Stimulated activated CD4-positive, alpha-beta T cell treated with anti-CD3 and anti-CD28 coated beads, Interleukin-12 subunit alpha, Interleukin-12 subunit beta, amount 100 ng/mL, for 48 hours (primary cell): ENCODE measurements at regions not wholly inside any gene's neighbourhood (a gene's known extent, or its start where the extent isn't known, plus 50 kb on each side); places are given as distances from the start of the nearest gene placed in this dataset.
A peak's percentile ranks its signal among the peaks of the same experiment; 100 is the strongest.
"Not testable (repeated sequence)": the region's sequence is repeated elsewhere in the genome, so short reads cannot be mapped to it uniquely, and the experiment has no call there.

ENCODE experiments used
- DNase-seq, 3 donors: peaks; one replicate each; pipeline ENCODE4 v3.0.0-alpha.2; 2020; ENCODE audit warnings: low read depth in 2 of 3, low spot score in 1 of 3

GRCh38 chr13:24992946-24993345, 103.0 kb upstream of the PABPC3 start:
- DNase-seq, result not testable (repeated sequence)

GRCh38 chr13:24995225-24995804, 100.6 kb upstream of the PABPC3 start:
- DNase-seq, result peak in 2 of 3 donors; percentile 40 to 71

- peak in 1 of 3 donors; percentile 27 for DNase-seq
These were observed 98.5 kb upstream of the PABPC3 start for GRCh38 chr13:24997367-24997967.

DNA sequence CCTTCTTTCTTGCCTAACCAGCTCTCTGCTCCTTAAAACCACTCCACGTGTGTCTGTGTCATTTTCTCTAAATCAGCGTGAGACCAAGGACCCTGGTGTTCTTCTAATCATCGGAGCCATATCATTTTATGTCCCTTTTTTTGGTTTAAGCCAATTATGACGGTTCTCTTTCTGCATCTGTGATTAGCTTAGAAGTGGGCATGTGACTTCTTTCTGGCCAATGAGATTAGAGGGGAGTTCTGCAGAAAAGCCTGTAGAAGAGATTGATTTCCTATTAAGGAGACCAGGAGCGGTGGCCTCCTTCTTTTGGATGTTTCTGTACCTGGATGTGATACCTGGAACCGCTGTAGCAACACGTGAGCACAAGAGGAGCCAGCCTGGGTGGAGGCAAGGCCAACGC, 97.5 kb upstream of the PABPC3 start:
- DNase-seq, result no peak

DNA sequence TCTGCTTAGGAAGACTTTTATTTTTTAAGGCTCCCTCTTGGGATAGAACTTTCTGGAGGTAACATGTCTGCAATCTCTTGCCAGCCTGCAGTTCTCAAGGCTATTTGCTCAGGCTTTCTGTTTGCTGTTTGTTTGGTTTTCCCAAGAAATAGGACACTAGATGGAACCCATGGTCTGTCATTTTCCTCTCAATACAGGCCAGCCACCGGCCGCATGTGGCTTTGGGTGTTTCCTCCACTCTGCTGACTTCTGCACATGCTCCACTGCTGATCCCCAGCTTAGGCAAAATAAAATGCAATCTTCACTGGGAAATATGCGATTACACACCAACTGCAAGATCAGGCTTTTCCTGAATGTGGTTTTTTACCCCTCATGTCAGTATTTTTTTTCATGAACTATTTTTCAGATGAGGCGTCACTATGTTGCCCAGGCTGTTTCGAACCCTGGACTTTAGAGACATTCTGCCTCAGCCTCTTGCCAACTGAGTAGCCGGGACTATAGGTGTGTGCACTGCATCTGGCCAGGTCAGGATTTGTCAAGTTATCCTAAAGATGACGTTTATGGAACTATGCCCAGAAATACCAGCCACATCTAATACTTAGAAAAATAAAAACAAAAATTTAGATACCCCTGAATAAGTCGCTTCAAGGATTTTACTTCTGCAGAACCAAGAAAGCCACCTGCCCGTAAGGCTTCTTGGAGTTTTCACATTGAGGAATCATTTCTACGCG, 94.3 kb upstream of the PABPC3 start:
- DNase-seq, result no peak

DNA sequence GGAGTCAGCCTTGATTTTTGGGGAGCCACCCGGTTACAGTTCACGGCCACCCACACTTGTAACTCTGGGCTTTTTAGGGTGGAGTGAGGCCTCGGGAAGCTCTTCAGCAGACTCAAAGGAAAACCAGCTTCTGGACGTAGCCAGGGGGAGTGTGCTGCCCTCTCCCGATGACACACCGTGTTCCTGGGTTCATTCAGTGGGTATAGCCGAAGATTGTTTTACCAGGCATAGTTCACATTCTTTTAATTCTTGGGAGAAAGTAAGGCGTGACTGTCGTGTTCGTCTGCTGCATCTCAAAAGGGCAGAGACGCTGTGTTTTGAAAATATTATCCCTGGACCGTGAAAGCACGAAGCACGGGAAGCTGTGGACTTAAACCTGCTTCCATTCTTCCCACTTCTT, 93.6 kb upstream of the PABPC3 start:
- not testable (repeated sequence) for DNase-seq

DNA sequence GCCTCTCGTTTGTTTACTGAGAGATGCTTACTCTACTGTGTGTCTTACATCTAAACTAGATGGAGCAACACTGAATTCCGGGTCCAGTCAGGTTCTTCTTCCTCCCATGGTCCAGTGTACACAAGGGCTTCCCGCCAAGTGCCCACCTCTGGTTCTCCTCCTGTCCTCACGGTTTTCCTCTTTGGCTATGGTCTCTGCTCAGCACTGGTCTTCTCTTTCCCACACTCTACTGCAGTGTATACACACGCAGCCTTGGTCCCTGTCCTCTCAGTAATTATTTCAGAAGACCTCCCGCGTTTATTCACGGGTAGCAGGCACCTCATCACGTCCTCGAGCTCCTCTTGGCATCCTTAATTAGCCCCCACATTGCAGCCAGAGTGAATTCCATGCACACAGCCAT, 91.4 kb upstream of the PABPC3 start:
- DNase-seq, result not testable (repeated sequence)

DNA sequence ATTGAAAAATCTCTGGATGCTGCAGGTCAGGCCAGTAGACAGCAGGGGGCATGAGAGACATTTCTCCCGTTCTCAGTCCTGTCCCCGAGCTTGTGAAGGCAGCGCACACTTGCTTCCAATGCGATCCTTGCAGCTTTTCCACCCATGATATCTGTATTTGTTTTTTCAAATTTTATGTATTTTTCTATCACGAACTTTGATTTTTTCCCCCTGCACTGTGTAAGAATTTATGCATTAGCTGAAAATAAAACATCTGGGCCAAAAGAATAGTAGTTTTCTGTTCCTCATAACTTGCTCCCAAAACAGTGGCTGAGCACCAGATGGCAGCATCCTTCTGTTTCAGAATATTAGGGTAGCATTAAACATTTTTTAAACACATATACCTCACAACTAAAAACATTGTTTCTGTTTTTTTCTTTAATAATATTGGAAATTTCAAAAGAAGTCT, 90.9 kb upstream of the PABPC3 start:
- DNase-seq, result not testable (repeated sequence)

DNA sequence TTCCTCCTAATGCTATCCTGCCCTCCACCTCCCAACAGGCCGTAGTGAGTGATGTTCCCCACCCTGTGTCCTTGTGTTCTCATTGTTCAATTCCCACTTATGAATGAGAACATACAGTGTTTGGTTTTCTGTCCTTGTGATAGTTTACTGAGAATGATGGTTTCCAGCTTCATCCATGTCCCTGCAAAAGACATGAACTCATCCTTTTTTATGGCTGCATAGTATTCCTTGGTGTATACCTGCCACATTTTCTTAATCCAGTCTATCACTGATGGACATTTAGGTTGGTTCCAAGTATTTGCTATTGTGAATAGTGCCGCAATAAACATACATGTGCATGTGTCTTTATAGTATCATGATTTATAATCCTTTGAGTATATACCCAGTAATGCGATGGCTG, 88.5 kb upstream of the PABPC3 start:
- DNase-seq, result not testable (repeated sequence)

- DNase-seq, result not testable (repeated sequence)
These were observed 81.5 kb upstream of the PABPC3 start for GRCh38 chr13:25014398-25014973.

DNA sequence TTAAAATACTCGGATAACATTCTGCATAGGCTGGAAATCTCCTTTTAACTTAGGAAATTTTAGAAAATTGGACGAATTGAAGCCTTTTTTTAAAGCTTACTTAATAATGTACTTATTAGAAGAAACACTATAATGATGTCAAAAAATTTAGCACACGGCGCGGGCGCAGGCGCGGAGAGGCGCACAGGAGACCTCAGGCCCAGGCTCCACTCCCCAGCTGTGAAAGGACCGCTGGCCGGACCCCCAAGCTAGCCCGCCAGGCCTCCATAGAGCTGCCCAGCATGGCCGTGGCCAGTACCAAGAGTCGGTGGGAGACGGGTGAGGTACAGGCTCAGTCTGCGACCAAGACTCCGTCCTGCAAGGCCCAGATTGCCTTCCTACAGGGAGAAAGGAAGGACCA, 78.8 kb upstream of the PABPC3 start:
- not testable (repeated sequence) for DNase-seq

- peak in 2 of 3 donors; percentile 28 to 31 for DNase-seq
These were observed 77.9 kb upstream of the PABPC3 start for GRCh38 chr13:25017808-25018728.

DNA sequence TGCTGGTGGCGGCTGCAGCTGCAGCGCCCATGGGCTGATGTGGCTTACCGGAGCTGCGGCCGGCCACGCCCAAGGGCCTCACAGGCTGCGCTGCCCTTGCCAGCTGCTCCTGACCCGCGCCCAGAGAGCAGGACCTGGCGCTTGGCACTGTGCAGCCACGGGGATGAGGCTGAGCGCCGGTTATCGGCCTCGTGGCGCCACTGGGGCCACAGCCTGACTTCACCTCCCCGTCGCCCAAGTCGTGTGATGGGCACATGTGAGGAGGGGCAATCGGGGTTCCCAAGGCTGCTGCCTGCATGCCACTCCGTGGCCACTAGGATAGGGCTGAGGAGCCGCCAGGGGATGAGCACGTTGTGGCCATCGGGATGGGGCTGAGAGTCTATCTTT, 77.2 kb upstream of the PABPC3 start:
- no peak for DNase-seq

DNA sequence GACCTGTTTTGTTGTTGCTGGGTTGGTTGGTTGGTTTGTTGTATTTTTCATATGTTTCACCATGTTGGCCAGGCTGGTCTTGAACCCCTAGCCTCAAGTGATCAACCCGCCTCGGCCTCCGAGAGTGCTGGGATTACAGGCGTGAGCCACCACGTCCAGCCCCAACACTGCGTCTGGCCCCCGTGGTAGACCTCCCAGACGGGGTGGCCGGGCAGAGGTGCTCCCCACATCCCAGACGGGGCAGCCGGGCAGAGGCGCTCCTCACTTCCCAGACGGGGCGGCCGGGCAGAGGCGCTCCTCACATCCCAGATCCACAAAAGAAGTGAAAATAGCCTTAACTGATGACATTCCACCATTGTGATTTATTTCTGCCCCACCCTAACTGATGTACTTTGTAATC, 76.2 kb upstream of the PABPC3 start:
- not testable (repeated sequence) for DNase-seq

DNA sequence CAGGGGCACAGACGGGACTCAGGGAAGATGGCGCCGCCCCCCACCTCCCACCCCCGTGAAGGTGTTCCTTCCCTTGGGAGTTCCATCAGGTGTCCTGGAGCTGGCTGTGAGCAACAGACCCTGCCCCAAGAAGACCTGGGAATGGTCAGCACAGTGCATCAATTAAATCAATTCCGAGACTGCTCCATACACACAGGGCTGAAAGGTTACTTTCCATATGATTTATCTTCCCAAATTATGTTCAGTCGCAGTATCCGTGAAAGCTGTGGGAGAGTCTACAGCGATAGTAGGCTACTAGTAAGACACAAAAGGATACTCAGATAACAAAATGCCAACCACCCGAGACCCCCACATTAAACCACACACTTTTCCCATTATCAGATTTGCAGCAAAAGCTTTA, 71.8 kb upstream of the PABPC3 start:
- DNase-seq, result no peak

DNA sequence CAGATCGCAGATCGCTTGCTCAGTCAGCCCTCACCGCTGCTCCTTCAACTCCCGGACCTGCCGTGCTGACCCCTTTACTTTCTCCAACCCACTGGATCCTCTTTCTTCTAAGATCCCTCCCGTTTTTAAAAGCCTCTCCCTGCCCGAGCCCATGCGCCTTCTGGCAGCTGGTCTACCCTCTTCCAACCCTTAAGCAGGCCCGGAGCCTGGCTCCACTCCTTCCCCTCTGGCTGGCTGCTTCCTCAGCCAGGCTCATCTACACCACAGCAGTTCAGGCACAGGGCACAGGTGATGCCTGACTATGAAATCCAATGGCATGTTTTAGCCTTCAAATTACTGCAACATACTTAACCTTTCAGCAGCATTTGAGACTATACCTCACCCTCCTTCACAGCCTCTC, 63.8 kb upstream of the PABPC3 start:
- DNase-seq, result no peak

- no peak for DNase-seq
These were observed 61.8 kb upstream of the PABPC3 start for GRCh38 chr13:25034173-25034572.

DNA sequence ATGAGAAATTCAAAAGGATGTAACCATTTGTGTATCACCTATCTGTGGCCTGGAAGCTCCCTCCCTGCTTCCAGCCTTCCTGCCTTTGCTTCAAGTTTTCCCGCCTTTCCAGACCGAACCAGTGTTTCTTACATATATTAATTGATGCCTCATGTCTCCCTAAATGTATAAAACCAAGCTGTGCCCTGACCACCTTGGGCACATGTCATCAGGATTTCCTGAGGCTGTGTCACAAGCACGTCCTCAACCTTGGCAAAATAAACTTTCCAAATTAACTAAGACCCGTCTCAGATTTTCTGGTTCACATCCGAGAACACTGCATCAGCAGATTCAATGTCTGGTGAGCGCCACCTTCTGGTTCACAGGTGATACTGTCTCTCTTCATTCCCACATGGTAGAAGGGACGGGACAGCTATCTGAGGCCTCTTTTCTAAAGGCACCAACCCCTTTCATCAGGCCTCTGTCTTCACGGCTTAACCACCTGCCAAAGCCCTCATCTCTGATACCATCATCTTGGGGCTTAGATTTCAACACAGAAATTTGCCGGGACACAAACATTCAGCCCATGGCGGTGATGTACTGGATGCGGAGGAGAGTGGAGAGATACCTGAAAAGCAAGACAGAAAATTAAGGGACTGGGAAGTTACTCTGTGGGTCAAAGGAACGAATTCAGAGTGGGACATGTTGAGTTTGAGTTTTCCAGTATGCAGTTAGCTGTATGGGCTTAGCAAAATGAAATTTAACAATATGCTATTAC, 58.7 kb upstream of the PABPC3 start:
- peak; percentile 18 to 57 (median 19) for DNase-seq

- DNase-seq, result no peak
These were observed 53.6 kb upstream of the PABPC3 start for GRCh38 chr13:25042151-25042865.

GRCh38 chr13:25044071-25044470, 51.9 kb upstream of the PABPC3 start:
- DNase-seq, result no peak
